HEK293 (cell line): ENCODE measurements at regions not wholly inside any gene's neighbourhood (a gene's known extent, or its start where the extent isn't known, plus 50 kb on each side); places are given as distances from the start of the nearest gene placed in this dataset.

Experiments used
- FEZF1 ChIP-seq: fragments of 450-650 bp; formaldehyde crosslinking; IDR thresholded peaks from 2 replicates; pipeline ENCODE4 v1.5.1; 2016; ENCODE audit warnings: missing biosample characterization, missing genetic modification characterization
- OVOL3 ChIP-seq: fragments of 450-650 bp; formaldehyde crosslinking; IDR thresholded peaks from 2 replicates; pipeline ENCODE4 v1.5.1; 2016; ENCODE audit warnings: missing biosample characterization, missing genetic modification characterization
- SETDB1 ChIP-seq: IDR thresholded peaks from one replicate; pipeline ENCODE4 v1.6.1; 2017; ENCODE audit warnings: mild to moderate bottlenecking, low read length, moderate library complexity, mixed read lengths; ENCODE audit not compliant: insufficient read length
- SP3 ChIP-seq: fragments of 450-650 bp; formaldehyde crosslinking; IDR thresholded peaks from 2 replicates; pipeline ENCODE4 v1.5.1; 2016; ENCODE audit warnings: missing biosample characterization, missing genetic modification characterization
- ZBTB20 ChIP-seq: fragments of 450-650 bp; formaldehyde crosslinking; IDR thresholded peaks from 2 replicates; pipeline ENCODE4 v1.5.1; 2016; ENCODE audit warnings: missing biosample characterization, missing genetic modification characterization
- ZBTB26 ChIP-seq: fragments of 450-650 bp; formaldehyde crosslinking; optimal IDR thresholded peaks from 2 replicates; pipeline ENCODE3; 2016; ENCODE audit warnings: missing biosample characterization, mild to moderate bottlenecking, missing genetic modification characterization
- ZNF114 ChIP-seq: fragments of 450-650 bp; formaldehyde crosslinking; IDR thresholded peaks from 2 replicates; pipeline ENCODE4 v1.5.0; 2017; ENCODE audit warnings: missing biosample characterization, missing genetic modification characterization
- ZNF155 ChIP-seq: fragments of 450-650 bp; formaldehyde crosslinking; IDR thresholded peaks from 2 replicates; pipeline ENCODE4 v1.5.1; 2016; ENCODE audit warnings: missing biosample characterization, missing genetic modification characterization
- ZNF223 ChIP-seq: fragments of 450-650 bp; formaldehyde crosslinking; IDR thresholded peaks from 2 replicates; pipeline ENCODE4 v1.5.1; 2016; ENCODE audit warnings: missing biosample characterization, missing genetic modification characterization
- ZNF324 ChIP-seq: fragments of 450-650 bp; formaldehyde crosslinking; IDR thresholded peaks from 2 replicates; pipeline ENCODE4 v1.5.1; 2016; ENCODE audit warnings: missing biosample characterization, missing genetic modification characterization
- ZNF335 ChIP-seq: fragments of 450-650 bp; formaldehyde crosslinking; conservative IDR thresholded peaks from 2 replicates; pipeline ENCODE4 v1.5.1; 2016; ENCODE audit warnings: missing biosample characterization, missing genetic modification characterization
- ZNF366 ChIP-seq: fragments of 450-650 bp; formaldehyde crosslinking; conservative IDR thresholded peaks from 2 replicates; pipeline ENCODE4 v1.5.1; 2016; ENCODE audit warnings: missing biosample characterization, missing genetic modification characterization
- ZNF404 ChIP-seq: fragments of 450-650 bp; formaldehyde crosslinking; IDR thresholded peaks from 2 replicates; pipeline ENCODE4 v1.5.1; 2017; ENCODE audit warnings: missing biosample characterization, missing genetic modification characterization
- ZNF549 ChIP-seq: fragments of 450-650 bp; IDR thresholded peaks from 2 replicates; pipeline ENCODE4 v1.5.1; 2018; ENCODE audit warnings: missing biosample characterization, missing genetic modification characterization, mild to moderate bottlenecking, inconsistent platforms, moderate library complexity
- ZNF670 ChIP-seq: fragments of 450-650 bp; formaldehyde crosslinking; IDR thresholded peaks from 2 replicates; pipeline ENCODE4 v1.5.1; 2016; ENCODE audit warnings: missing biosample characterization, missing genetic modification characterization, low read depth
- ZNF777 ChIP-seq: fragments of 450-650 bp; formaldehyde crosslinking; IDR thresholded peaks from 2 replicates; pipeline ENCODE4 v1.5.1; 2017; ENCODE audit warnings: missing biosample characterization, missing genetic modification characterization, borderline replicate concordance
- ZNF843 ChIP-seq: fragments of 450-650 bp; formaldehyde crosslinking; IDR thresholded peaks from 2 replicates; pipeline ENCODE4 v1.5.1; 2016; ENCODE audit warnings: missing biosample characterization, missing genetic modification characterization
- ZSCAN23 ChIP-seq: fragments of 450-650 bp; formaldehyde crosslinking; IDR thresholded peaks from 2 replicates; pipeline ENCODE4 v1.5.1; 2016; ENCODE audit warnings: missing biosample characterization, missing genetic modification characterization
- TF ChIP-seq, protein P1 (sequence below): fragments of 450-650 bp; formaldehyde crosslinking; IDR thresholded peaks from 2 replicates; pipeline ENCODE4 v1.5.1; 2017; ENCODE audit warnings: missing biosample characterization, missing genetic modification characterization
- TF ChIP-seq, protein P2 (sequence below): fragments of 450-650 bp; formaldehyde crosslinking; conservative IDR thresholded peaks from 2 replicates; pipeline ENCODE4 v1.5.1; 2016; ENCODE audit warnings: low read depth, missing biosample characterization, missing genetic modification characterization
- TF ChIP-seq, protein P3 (sequence below): IDR thresholded peaks from 2 replicates; pipeline ENCODE4 v1.6.1; 2011; ENCODE audit warnings: mild to moderate bottlenecking, low read depth, low read length, borderline replicate concordance
- TF ChIP-seq, protein P4 (sequence below): fragments of 450-650 bp; formaldehyde crosslinking; IDR thresholded peaks from 2 replicates; pipeline ENCODE4 v1.5.1; 2016; ENCODE audit warnings: missing biosample characterization, missing genetic modification characterization
- TF ChIP-seq, protein P5 (sequence below): fragments of 450-650 bp; formaldehyde crosslinking; IDR thresholded peaks from 2 replicates; pipeline ENCODE4 v1.5.1; 2017; ENCODE audit warnings: missing biosample characterization, mild to moderate bottlenecking, missing genetic modification characterization, moderate library complexity

DNA sequence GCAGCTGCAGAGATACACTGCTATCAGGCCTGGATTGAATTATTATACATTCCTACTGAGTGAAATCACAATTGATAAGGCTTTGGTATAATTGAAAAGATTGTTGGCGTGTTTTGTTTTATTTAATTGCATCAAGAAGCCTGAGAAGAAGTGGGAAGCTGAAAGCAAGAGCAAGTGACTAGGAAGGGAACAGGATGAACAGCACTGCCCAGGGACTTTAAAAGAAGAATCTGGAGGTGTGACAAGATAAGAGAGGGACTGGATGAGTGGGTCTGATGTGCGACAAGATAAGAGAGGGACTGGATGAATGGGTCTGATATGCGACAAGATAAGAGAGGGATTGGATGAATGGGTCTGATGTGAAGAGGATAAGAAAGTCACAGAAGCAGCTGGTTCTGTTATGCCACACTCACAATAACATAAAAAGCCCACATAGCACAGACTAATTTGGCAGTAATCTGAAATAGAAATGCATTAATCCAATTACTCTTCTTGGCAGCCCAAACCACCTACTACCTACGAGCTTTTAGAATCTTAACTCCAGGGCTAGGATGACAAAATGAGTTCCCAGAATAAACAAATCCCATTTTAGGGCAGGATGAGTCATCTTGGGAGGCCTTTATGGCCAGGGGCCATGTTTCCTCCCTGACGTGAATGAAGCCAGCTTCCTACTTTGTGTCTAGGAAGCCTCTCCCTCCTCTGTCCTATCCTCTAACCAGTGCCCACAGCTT, 129.7 kb downstream of the DUSP10 start (continued):
- TF ChIP-seq, protein P1, sequence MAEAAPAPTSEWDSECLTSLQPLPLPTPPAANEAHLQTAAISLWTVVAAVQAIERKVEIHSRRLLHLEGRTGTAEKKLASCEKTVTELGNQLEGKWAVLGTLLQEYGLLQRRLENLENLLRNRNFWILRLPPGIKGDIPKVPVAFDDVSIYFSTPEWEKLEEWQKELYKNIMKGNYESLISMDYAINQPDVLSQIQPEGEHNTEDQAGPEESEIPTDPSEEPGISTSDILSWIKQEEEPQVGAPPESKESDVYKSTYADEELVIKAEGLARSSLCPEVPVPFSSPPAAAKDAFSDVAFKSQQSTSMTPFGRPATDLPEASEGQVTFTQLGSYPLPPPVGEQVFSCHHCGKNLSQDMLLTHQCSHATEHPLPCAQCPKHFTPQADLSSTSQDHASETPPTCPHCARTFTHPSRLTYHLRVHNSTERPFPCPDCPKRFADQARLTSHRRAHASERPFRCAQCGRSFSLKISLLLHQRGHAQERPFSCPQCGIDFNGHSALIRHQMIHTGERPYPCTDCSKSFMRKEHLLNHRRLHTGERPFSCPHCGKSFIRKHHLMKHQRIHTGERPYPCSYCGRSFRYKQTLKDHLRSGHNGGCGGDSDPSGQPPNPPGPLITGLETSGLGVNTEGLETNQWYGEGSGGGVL (tag by site-specific recombination), result peak; percentile 45; the same call in 1 of the 2 replicates
- TF ChIP-seq ZNF335 (tag by site-specific recombination) (peak; percentile 21; the same call in 1 of the 2 replicates), SP3 (tag by site-specific recombination) (peak; percentile 32; the same call in 1 of the 2 replicates), ZNF777 (no peak), OVOL3 (tag by site-specific recombination) (0 out of 2 replicates have a peak, but pooled peaks have one; percentile 13), ZNF114 (tag by site-specific recombination) (no peak), FEZF1 (tag by site-specific recombination) (peak; percentile 61), ZNF366 (tag by site-specific recombination) (peak; percentile 90), ZNF549 (tag by site-specific recombination) (no peak), ZNF843 (tag by site-specific recombination) (peak; percentile 81), ZNF324 (tag by site-specific recombination) (peak; percentile 14; the same call in 1 of the 2 replicates), ZNF404 (tag by site-specific recombination) (0 out of 2 replicates have a peak, but pooled peaks have one; percentile 22), ZBTB26 (tag by site-specific recombination) (no peak), ZNF155 (tag by site-specific recombination) (no peak), ZNF223 (0 out of 2 replicates have a peak, but pooled peaks have one; percentile 19), ZNF670 (tag by site-specific recombination) (no peak), ZBTB20 (tag by site-specific recombination) (peak; percentile 41), ZSCAN23 (tag by site-specific recombination) (no peak), SETDB1 (peak; percentile 49)
- TF ChIP-seq, protein P2, sequence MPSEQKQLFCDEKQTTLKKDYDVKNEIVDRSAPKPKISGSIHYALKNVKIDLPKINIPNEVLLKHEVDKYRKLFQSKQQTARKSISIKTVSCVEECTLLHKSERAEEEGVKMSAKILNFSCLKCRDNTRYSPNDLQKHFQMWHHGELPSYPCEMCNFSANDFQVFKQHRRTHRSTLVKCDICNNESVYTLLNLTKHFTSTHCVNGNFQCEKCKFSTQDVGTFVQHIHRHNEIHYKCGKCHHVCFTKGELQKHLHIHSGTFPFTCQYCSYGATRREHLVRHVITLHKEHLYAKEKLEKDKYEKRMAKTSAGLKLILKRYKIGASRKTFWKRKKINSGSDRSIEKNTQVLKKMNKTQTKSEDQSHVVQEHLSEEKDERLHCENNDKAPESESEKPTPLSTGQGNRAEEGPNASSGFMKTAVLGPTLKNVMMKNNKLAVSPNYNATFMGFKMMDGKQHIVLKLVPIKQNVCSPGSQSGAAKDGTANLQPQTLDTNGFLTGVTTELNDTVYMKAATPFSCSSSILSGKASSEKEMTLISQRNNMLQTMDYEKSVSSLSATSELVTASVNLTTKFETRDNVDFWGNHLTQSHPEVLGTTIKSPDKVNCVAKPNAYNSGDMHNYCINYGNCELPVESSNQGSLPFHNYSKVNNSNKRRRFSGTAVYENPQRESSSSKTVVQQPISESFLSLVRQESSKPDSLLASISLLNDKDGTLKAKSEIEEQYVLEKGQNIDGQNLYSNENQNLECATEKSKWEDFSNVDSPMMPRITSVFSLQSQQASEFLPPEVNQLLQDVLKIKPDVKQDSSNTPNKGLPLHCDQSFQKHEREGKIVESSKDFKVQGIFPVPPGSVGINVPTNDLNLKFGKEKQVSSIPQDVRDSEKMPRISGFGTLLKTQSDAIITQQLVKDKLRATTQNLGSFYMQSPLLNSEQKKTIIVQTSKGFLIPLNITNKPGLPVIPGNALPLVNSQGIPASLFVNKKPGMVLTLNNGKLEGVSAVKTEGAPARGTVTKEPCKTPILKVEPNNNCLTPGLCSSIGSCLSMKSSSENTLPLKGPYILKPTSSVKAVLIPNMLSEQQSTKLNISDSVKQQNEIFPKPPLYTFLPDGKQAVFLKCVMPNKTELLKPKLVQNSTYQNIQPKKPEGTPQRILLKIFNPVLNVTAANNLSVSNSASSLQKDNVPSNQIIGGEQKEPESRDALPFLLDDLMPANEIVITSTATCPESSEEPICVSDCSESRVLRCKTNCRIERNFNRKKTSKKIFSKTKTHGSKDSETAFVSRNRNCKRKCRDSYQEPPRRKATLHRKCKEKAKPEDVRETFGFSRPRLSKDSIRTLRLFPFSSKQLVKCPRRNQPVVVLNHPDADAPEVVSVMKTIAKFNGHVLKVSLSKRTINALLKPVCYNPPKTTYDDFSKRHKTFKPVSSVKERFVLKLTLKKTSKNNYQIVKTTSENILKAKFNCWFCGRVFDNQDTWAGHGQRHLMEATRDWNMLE, result peak; percentile 37; the same call in 1 of the 2 replicates
- TF ChIP-seq, protein P3, sequence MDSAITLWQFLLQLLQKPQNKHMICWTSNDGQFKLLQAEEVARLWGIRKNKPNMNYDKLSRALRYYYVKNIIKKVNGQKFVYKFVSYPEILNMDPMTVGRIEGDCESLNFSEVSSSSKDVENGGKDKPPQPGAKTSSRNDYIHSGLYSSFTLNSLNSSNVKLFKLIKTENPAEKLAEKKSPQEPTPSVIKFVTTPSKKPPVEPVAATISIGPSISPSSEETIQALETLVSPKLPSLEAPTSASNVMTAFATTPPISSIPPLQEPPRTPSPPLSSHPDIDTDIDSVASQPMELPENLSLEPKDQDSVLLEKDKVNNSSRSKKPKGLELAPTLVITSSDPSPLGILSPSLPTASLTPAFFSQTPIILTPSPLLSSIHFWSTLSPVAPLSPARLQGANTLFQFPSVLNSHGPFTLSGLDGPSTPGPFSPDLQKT, result no peak
- TF ChIP-seq, protein P4, sequence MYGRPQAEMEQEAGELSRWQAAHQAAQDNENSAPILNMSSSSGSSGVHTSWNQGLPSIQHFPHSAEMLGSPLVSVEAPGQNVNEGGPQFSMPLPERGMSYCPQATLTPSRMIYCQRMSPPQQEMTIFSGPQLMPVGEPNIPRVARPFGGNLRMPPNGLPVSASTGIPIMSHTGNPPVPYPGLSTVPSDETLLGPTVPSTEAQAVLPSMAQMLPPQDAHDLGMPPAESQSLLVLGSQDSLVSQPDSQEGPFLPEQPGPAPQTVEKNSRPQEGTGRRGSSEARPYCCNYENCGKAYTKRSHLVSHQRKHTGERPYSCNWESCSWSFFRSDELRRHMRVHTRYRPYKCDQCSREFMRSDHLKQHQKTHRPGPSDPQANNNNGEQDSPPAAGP (tag by site-specific recombination), result peak; percentile 75; the same call in 1 of the 2 replicates
- TF ChIP-seq, protein P5, sequence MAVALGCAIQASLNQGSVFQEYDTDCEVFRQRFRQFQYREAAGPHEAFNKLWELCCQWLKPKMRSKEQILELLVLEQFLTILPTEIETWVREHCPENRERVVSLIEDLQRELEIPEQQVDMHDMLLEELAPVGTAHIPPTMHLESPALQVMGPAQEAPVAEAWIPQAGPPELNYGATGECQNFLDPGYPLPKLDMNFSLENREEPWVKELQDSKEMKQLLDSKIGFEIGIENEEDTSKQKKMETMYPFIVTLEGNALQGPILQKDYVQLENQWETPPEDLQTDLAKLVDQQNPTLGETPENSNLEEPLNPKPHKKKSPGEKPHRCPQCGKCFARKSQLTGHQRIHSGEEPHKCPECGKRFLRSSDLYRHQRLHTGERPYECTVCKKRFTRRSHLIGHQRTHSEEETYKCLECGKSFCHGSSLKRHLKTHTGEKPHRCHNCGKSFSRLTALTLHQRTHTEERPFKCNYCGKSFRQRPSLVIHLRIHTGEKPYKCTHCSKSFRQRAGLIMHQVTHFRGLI (tag by site-specific recombination), result peak; percentile 78
